ENCODE measurements at regions not wholly inside any gene's neighbourhood (a gene's known extent, or its start where the extent isn't known, plus 50 kb on each side); places are given as distances from the start of the nearest gene placed in this dataset.

- no peak overlapping the region for H3K27ac ChIP-seq (ENCODE audit: low read depth in 1 of 2, low read length in 2 of 2)
- H3K9ac ChIP-seq (ENCODE audit: low read depth in 1 of 2, low read length in 2 of 2), result no peak overlapping the region
- 67% methylated on average over 5 of the region's 5 CpGs for WGBS
- no peaks in the 10 kb centered on the region for H3K36me3 ChIP-seq (ENCODE audit: control insufficient read depth in 4 of 4, insufficient read depth in 3 of 4, low read depth in 1 of 4, low read length in 3 of 4)
- H3K9me3 ChIP-seq (ENCODE audit: control insufficient read depth in 4 of 4, low read length in 3 of 4), result peaks cover 0 to 4% (median 0%) of the 10 kb centered on the region in 4 donors
- no peaks in the 10 kb centered on the region for H3K4me1 ChIP-seq (ENCODE audit: control insufficient read depth in 4 of 4, insufficient read depth in 4 of 4, low read length in 3 of 4)
- H3K27me3 ChIP-seq (ENCODE audit: control insufficient read depth in 4 of 4, insufficient read depth in 4 of 4, low read length in 3 of 4), result no peaks in the 10 kb centered on the region
- TF ChIP-seq NR2F2 (IDR thresholded peaks at IDR 0.05) (no peak), GABPA (IDR thresholded peaks at IDR 0.05 in 1 of 2, conservative IDR thresholded peaks at IDR 0.05 in 1 of 2) (no peak), SP1 (IDR thresholded peaks at IDR 0.05) (no peak), ZBTB33 (IDR thresholded peaks at IDR 0.05) (no peak), HNF4G (IDR thresholded peaks at IDR 0.05) (no peak), JUND (IDR thresholded peaks at IDR 0.05) (no peak), RXRA (IDR thresholded peaks at IDR 0.05) (no peak), HNF4A (conservative IDR thresholded peaks at IDR 0.05) (no peak), ATF3 (IDR thresholded peaks at IDR 0.05) (no peak), EGR1 (IDR thresholded peaks at IDR 0.05; ENCODE audit: low read depth in 2 of 2) (no peak), YY1 (IDR thresholded peaks at IDR 0.05) (no peak), CTCF (IDR thresholded peaks at IDR 0.05; ENCODE audit: low read depth, low read length, missing input control) (no peak), FOXA2 (IDR thresholded peaks at IDR 0.05) (no peak)
- no peak overlapping the region for H3K4me3 ChIP-seq (ENCODE audit: low read depth in 1 of 3, low read length in 3 of 3)
- no peak for DNase-seq (ENCODE audit: low spot score)
Measured at GRCh38 chr6:153621070-153621469, 418.0 kb upstream of the OPRM1 start.

- Histone ChIP-seq H3K4me1 (ENCODE audit: control insufficient read depth in 4 of 4, insufficient read depth in 4 of 4, low read length in 3 of 4) (no peaks in the 10 kb centered on the region), H3K9me3 (ENCODE audit: control insufficient read depth in 4 of 4, low read length in 3 of 4) (no peaks in the 10 kb centered on the region), H3K27ac (ENCODE audit: low read depth in 1 of 2, low read length in 2 of 2) (no peak overlapping the region), H3K9ac (ENCODE audit: low read depth in 1 of 2, low read length in 2 of 2) (no peak overlapping the region), H3K36me3 (ENCODE audit: control insufficient read depth in 4 of 4, insufficient read depth in 3 of 4, low read depth in 1 of 4, low read length in 3 of 4) (no peaks in the 10 kb centered on the region), H3K4me3 (ENCODE audit: low read depth in 1 of 3, low read length in 3 of 3) (no peak overlapping the region), H3K27me3 (ENCODE audit: control insufficient read depth in 4 of 4, insufficient read depth in 4 of 4, low read length in 3 of 4) (no peaks in the 10 kb centered on the region)
- WGBS, result 32% methylated on average over 8 of the region's 8 CpGs
- DNase-seq (ENCODE audit: low spot score), result no peak
- TF ChIP-seq TAF1 (conservative IDR thresholded peaks at IDR 0.05) (no peak), ZBTB33 (IDR thresholded peaks at IDR 0.05) (no peak), JUND (IDR thresholded peaks at IDR 0.05) (no peak), RAD21 (IDR thresholded peaks at IDR 0.05) (no peak), YY1 (IDR thresholded peaks at IDR 0.05) (no peak), GABPA (IDR thresholded peaks at IDR 0.05 in 1 of 2, conservative IDR thresholded peaks at IDR 0.05 in 1 of 2) (no peak), RXRA (IDR thresholded peaks at IDR 0.05) (no peak), HNF4G (IDR thresholded peaks at IDR 0.05) (no peak), EGR1 (IDR thresholded peaks at IDR 0.05; ENCODE audit: low read depth in 2 of 2) (no peak), CTCF (IDR thresholded peaks at IDR 0.05; ENCODE audit: low read depth, low read length, missing input control) (no peak), MAX (IDR thresholded peaks at IDR 0.05) (no peak), NR2F2 (IDR thresholded peaks at IDR 0.05) (no peak), FOXA2 (IDR thresholded peaks at IDR 0.05) (no peak), ATF3 (IDR thresholded peaks at IDR 0.05) (no peak), HNF4A (conservative IDR thresholded peaks at IDR 0.05) (no peak)
Measured at GRCh38 chr6:153618371-153619322, 420.4 kb upstream of the OPRM1 start.
